Trophoblast cell (in vitro differentiated cells and primary cell): ENCODE measurements at regions not wholly inside any gene's neighbourhood (a gene's known extent, or its start where the extent isn't known, plus 50 kb on each side); places are given as distances from the start of the nearest gene placed in this dataset.
A peak's percentile ranks its signal among the peaks of the same experiment; 100 is the strongest.

Experiments used
- DNase-seq, 2 donors: peaks; one replicate each; pipeline ENCODE4 v3.0.0-alpha.2; 2016
- H2AFZ ChIP-seq: 2 replicates; pipeline ENCODE4 v1.6.1; 2013; ENCODE audit warnings: low read length, moderate library complexity, mild to moderate bottlenecking; ENCODE audit not compliant: insufficient read depth, poor library complexity
- H2AK5ac ChIP-seq: 2 replicates; pipeline ENCODE4 v1.6.1; 2013; ENCODE audit warnings: mild to moderate bottlenecking, low read length
- H2BK120ac ChIP-seq: 2 replicates; pipeline ENCODE4 v1.6.1; 2013; ENCODE audit warnings: low read length, mild to moderate bottlenecking, moderate library complexity; ENCODE audit not compliant: insufficient read depth, poor library complexity
- H2BK12ac ChIP-seq: 2 replicates; pipeline ENCODE4 v1.6.1; 2013; ENCODE audit warnings: mild to moderate bottlenecking, low read length, moderate library complexity
- H2BK5ac ChIP-seq: 2 replicates; pipeline ENCODE4 v1.6.1; 2013; ENCODE audit warnings: low read length, low read depth, moderate library complexity, mild to moderate bottlenecking; ENCODE audit not compliant: poor library complexity
- H3K14ac ChIP-seq: 2 replicates; pipeline ENCODE4 v1.6.1; 2013; ENCODE audit warnings: mild to moderate bottlenecking, low read length
- H3K18ac ChIP-seq: 2 replicates; pipeline ENCODE4 v1.6.1; 2013; ENCODE audit warnings: mild to moderate bottlenecking, low read length
- H3K23ac ChIP-seq: 2 replicates; pipeline ENCODE4 v1.6.1; 2013; ENCODE audit warnings: low read length
- H3K27ac ChIP-seq: 2 replicates; pipeline ENCODE4 v1.5.1; 2013; ENCODE audit warnings: low read depth, mild to moderate bottlenecking, inconsistent platforms, low read length, moderate library complexity
- H3K27me3 ChIP-seq: 2 replicates; pipeline ENCODE4 v1.6.1; 2013; ENCODE audit warnings: inconsistent platforms, mild to moderate bottlenecking, low read length, moderate library complexity; ENCODE audit not compliant: insufficient read depth
- H3K36me3 ChIP-seq, 2 experiments: 1 replicate in 1 of 2; 2 replicates in 1 of 2; pipeline ENCODE4 v1.6.1; 2013; ENCODE audit warnings: low read length in 2 of 2, mild to moderate bottlenecking in 2 of 2, moderate library complexity in 1 of 2; ENCODE audit not compliant: insufficient read depth in 2 of 2, control insufficient read depth in 1 of 2
- H3K4ac ChIP-seq: 2 replicates; pipeline ENCODE4 v1.6.1; 2013; ENCODE audit warnings: low read depth, mild to moderate bottlenecking, low read length, moderate library complexity
- H3K4me1 ChIP-seq, 2 experiments: 1 replicate in 1 of 2; 2 replicates in 1 of 2; pipeline ENCODE4 v1.6.1; 2013; ENCODE audit warnings: low read length in 2 of 2, mild to moderate bottlenecking in 2 of 2, moderate library complexity in 1 of 2; ENCODE audit not compliant: insufficient read depth in 2 of 2, control insufficient read depth in 1 of 2
- H3K4me2 ChIP-seq: 2 replicates; pipeline ENCODE4 v1.6.1; 2013; ENCODE audit warnings: inconsistent platforms, mild to moderate bottlenecking, low read length, moderate library complexity
- H3K4me3 ChIP-seq: 2 replicates; pipeline ENCODE4 v1.5.1; 2013; ENCODE audit warnings: mild to moderate bottlenecking, low read depth, low read length, inconsistent platforms
- H3K79me1 ChIP-seq: one replicate; pipeline ENCODE4 v1.6.1; 2013; ENCODE audit warnings: low read length
- H3K79me2 ChIP-seq: 2 replicates; pipeline ENCODE4 v1.6.1; 2013; ENCODE audit warnings: low read length, mild to moderate bottlenecking; ENCODE audit not compliant: control insufficient read depth, insufficient read depth, poor library complexity
- H3K9ac ChIP-seq: 2 replicates; pipeline ENCODE4 v1.6.1; 2013; ENCODE audit warnings: mild to moderate bottlenecking, low read length
- H3K9me3 ChIP-seq: 2 replicates; pipeline ENCODE4 v1.6.1; 2013; ENCODE audit warnings: low read depth, mild to moderate bottlenecking, control low read depth, inconsistent platforms, low read length; ENCODE audit not compliant: insufficient read depth
- H4K12ac ChIP-seq: 2 replicates; pipeline ENCODE4 v1.6.1; 2013; ENCODE audit warnings: low read depth, mild to moderate bottlenecking, low read length, moderate library complexity
- H4K8ac ChIP-seq: 2 replicates; pipeline ENCODE4 v1.6.1; 2013; ENCODE audit warnings: low read depth, mild to moderate bottlenecking, low read length, moderate library complexity
- H4K91ac ChIP-seq: one replicate; pipeline ENCODE4 v1.6.1; 2013; ENCODE audit warnings: low read depth, mild to moderate bottlenecking, low read length, moderate library complexity
- WGBS: extraction: QIAGEN DNeasy Blood & Tissue Kit; methylation state at CpG from one replicate; pipeline ENCODE4 v1.1.7; 2013; ENCODE audit warnings: missing lambda C conversion rate; ENCODE audit not compliant: insufficient read length, insufficient coverage; ENCODE audit errors: extremely low coverage; 5-methylcytosine and 5-hydroxymethylcytosine counted together

GRCh38 chr5:111930905-111931461 is 174.0 kb upstream of the NREP start:
- Histone ChIP-seq H3K79me2 (no peaks in the 10 kb centered on the region), H3K9ac (no peak overlapping the region), H4K8ac (no peak overlapping the region), H4K12ac (no peak overlapping the region), H2AK5ac (no peak overlapping the region), H3K4me1 (no peaks in the 10 kb centered on the region), H3K27ac (no peak overlapping the region), H4K91ac (no peak overlapping the region), H3K18ac (no peak overlapping the region), H3K4me3 (no peak overlapping the region), H3K27me3 (no peaks in the 10 kb centered on the region), H2AFZ (no peak overlapping the region), H3K4me2 (no peak overlapping the region), H2BK12ac (no peak overlapping the region), H3K14ac (no peak overlapping the region), H3K9me3 (peaks cover 2% of the 10 kb centered on the region), H3K23ac (no peak overlapping the region), H3K4ac (no peak overlapping the region), H3K36me3 (no peaks in the 10 kb centered on the region), H2BK5ac (no peak overlapping the region), H3K79me1 (no peaks in the 10 kb centered on the region), H2BK120ac (no peak overlapping the region)
- no CpG with 5 or more reads among the region's 2 CpGs for WGBS
- peak; percentile 4 to 30 for DNase-seq

DNA sequence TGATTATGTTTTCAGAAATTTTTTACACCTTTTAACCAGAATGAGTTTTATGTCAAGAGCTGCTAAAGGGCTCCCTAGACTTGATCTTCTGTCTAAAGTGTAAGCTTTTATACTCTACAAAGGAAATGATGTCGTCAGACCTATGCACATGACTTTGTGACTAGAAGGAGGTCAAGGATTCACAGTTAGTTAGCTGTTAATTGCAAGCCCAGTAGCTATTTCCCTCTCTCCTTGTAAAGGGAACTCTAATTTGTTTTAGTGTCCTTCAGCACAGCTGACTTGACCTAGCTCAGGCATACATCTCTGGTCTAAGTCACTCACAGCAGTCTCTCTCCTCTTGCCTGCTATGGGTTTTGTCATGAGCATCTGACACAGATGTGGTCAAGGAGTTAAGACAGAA is 173.5 kb upstream of the NREP start:
- H4K8ac ChIP-seq = no peak overlapping the region
- H2AK5ac ChIP-seq = no peak overlapping the region
- no peak overlapping the region for H2BK120ac ChIP-seq
- H3K27me3 ChIP-seq = no peaks in the 10 kb centered on the region
- H2AFZ ChIP-seq = no peak overlapping the region
- no peak overlapping the region for H3K18ac ChIP-seq
- no peak overlapping the region for H3K23ac ChIP-seq
- no peak overlapping the region for H2BK5ac ChIP-seq
- H3K4me2 ChIP-seq = no peak overlapping the region
- H3K9me3 ChIP-seq = peaks cover 2% of the 10 kb centered on the region
- H3K79me2 ChIP-seq = no peaks in the 10 kb centered on the region
- no peak overlapping the region for H4K91ac ChIP-seq
- H3K14ac ChIP-seq = no peak overlapping the region
- H3K79me1 ChIP-seq = no peaks in the 10 kb centered on the region
- no peak overlapping the region for H2BK12ac ChIP-seq
- no CpG with 5 or more reads among the region's 1 CpG for WGBS
- no peak overlapping the region for H3K4me3 ChIP-seq
- no peak overlapping the region for H3K9ac ChIP-seq
- H3K36me3 ChIP-seq = no peaks in the 10 kb centered on the region
- H3K4ac ChIP-seq = no peak overlapping the region
- no peaks in the 10 kb centered on the region for H3K4me1 ChIP-seq
- H4K12ac ChIP-seq = no peak overlapping the region
- H3K27ac ChIP-seq = no peak overlapping the region
- no peak for DNase-seq

DNA sequence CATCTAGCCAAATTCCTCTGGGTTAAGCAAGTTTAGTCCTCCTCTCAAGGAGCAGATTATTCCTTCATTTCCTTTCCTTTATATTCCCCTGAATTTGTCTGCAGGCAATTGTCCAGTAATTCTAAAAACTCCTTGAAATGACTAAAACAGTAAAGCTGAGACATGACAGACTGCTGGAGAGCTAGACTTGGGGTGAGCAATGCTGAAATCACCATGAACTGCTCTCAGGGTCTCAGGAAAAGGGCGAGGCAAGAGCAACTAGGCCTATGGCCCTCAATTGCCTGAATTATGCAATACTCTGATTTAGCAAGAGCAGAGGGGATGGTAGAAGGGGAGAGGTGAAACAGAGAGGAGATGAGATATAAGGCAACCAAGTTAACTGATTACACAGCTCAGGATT is 172.9 kb upstream of the NREP start:
- H3K14ac ChIP-seq = no peak overlapping the region
- H3K4me1 ChIP-seq = no peaks in the 10 kb centered on the region
- no peak overlapping the region for H3K18ac ChIP-seq
- no peak overlapping the region for H3K27ac ChIP-seq
- H3K23ac ChIP-seq = no peak overlapping the region
- H4K91ac ChIP-seq = no peak overlapping the region
- no peak overlapping the region for H3K4me2 ChIP-seq
- no peak overlapping the region for H3K9ac ChIP-seq
- H2AK5ac ChIP-seq = no peak overlapping the region
- peak in 1 of 2 donors; percentile 15 for DNase-seq
- H2BK120ac ChIP-seq = no peak overlapping the region
- H2BK12ac ChIP-seq = no peak overlapping the region
- no CpG with 5 or more reads among the region's 1 CpG for WGBS
- no peak overlapping the region for H3K4me3 ChIP-seq
- H2BK5ac ChIP-seq = no peak overlapping the region
- H4K12ac ChIP-seq = no peak overlapping the region
- no peaks in the 10 kb centered on the region for H3K36me3 ChIP-seq
- no peaks in the 10 kb centered on the region for H3K79me2 ChIP-seq
- no peaks in the 10 kb centered on the region for H3K27me3 ChIP-seq
- no peak overlapping the region for H3K4ac ChIP-seq
- H3K9me3 ChIP-seq = peaks cover 2% of the 10 kb centered on the region
- H3K79me1 ChIP-seq = no peaks in the 10 kb centered on the region
- no peak overlapping the region for H2AFZ ChIP-seq
- H4K8ac ChIP-seq = no peak overlapping the region

GRCh38 chr5:111929261-111929660 is 172.3 kb upstream of the NREP start:
- Histone ChIP-seq H4K12ac (no peak overlapping the region), H3K27me3 (no peaks in the 10 kb centered on the region), H2BK5ac (no peak overlapping the region), H3K4me1 (no peaks in the 10 kb centered on the region), H3K36me3 (no peaks in the 10 kb centered on the region), H4K91ac (no peak overlapping the region), H3K4me3 (no peak overlapping the region), H2AK5ac (no peak overlapping the region), H3K14ac (no peak overlapping the region), H3K18ac (no peak overlapping the region), H2BK120ac (no peak overlapping the region), H3K9ac (no peak overlapping the region), H3K4me2 (no peak overlapping the region), H3K79me2 (no peaks in the 10 kb centered on the region), H2AFZ (no peak overlapping the region), H3K9me3 (peaks cover 2% of the 10 kb centered on the region), H3K27ac (no peak overlapping the region), H4K8ac (no peak overlapping the region), H3K4ac (no peak overlapping the region), H3K23ac (no peak overlapping the region), H3K79me1 (no peaks in the 10 kb centered on the region), H2BK12ac (no peak overlapping the region)
- peak in 1 of 2 donors; percentile 12 for DNase-seq
